Vagina (tissue), 2 donors: ENCODE measurements at regions not wholly inside any gene's neighbourhood (a gene's known extent, or its start where the extent isn't known, plus 50 kb on each side); places are given as distances from the start of the nearest gene placed in this dataset.

ENCODE experiments used
- CTCF ChIP-seq, 3 experiments: fragments of 450-650 bp in 2 of 3; fragments of 200-600 bp in 1 of 3; sonication (generic) in 1 of 3; IDR thresholded peaks; one replicate each; pipeline ENCODE4 v1.5.1; 2017 to 2019; ENCODE audit warnings: antibody characterized with exemption in 3 of 3, mild to moderate bottlenecking in 2 of 3, moderate library complexity in 2 of 3
- POLR2A ChIP-seq, 2 donors: fragments of 450-650 bp; IDR thresholded peaks; one replicate each; pipeline ENCODE4 v1.6.1; 2017; ENCODE audit warnings: antibody characterized with exemption in 2 of 2, mild to moderate bottlenecking in 2 of 2, moderate library complexity in 2 of 2

- TF ChIP-seq CTCF (IDR thresholded peaks at IDR 0.05) (no peak), POLR2A (IDR thresholded peaks at IDR 0.05) (no peak)
Measured at GRCh38 chr12:87317302-87317701, 711.9 kb downstream of the C12orf50 start.
